Panc1 (cell line): ENCODE measurements at regions not wholly inside any gene's neighbourhood (a gene's known extent, or its start where the extent isn't known, plus 50 kb on each side); places are given as distances from the start of the nearest gene placed in this dataset.

Experiments used
- ATAC-seq: fragments of 200-7000 bp; cut with Tn5 transposase; 2 replicates; pipeline ENCODE4 v1.9.1; 2020; ENCODE audit warnings: mild to moderate bottlenecking, moderate library complexity
- BruUV-seq: library from RNA; stranded (reverse); fragments of 400-500 nt; replicated peaks from 2 replicates; lab custom pipeline; 2021; lab: Mats Ljungman, UMichigan
- CTCF ChIA-PET: fragments of 300-600 bp; sonication (Branson Sonifier 250); formaldehyde crosslinking; loops from one replicate; lab custom pipeline; 2022; ENCODE audit warnings: antibody characterized with exemption; lab: Charles Lee
- POLR2A ChIA-PET: fragments of 300-600 bp; sonication (Branson Sonifier 250); formaldehyde crosslinking; loops from one replicate; lab custom pipeline; 2022; ENCODE audit warnings: antibody characterized with exemption; lab: Charles Lee
- DNase-seq: peaks from one replicate; pipeline ENCODE4 v3.0.0-alpha.2; 2010; ENCODE audit warnings: low read depth, low spot score
- H3K27ac ChIP-seq: 2 replicates; pipeline ENCODE4 v1.5.1; 2011; ENCODE audit warnings: mild to moderate bottlenecking, low read length, inconsistent platforms
- H3K27me3 ChIP-seq: fragments of 200-500 bp; sonication (Bioruptor generic); 2 replicates; pipeline ENCODE4 v1.6.0; 2014; ENCODE audit warnings: low read length, inconsistent platforms; ENCODE audit not compliant: control insufficient read depth, insufficient read depth
- H3K36me3 ChIP-seq: fragments of 200-500 bp; sonication (Bioruptor generic); 2 replicates; pipeline ENCODE4 v1.5.1; 2014; ENCODE audit warnings: inconsistent platforms, mild to moderate bottlenecking, low read length, moderate library complexity; ENCODE audit not compliant: control insufficient read depth, insufficient read depth
- H3K4me1 ChIP-seq: 2 replicates; pipeline ENCODE4 v1.5.1; 2011; ENCODE audit warnings: inconsistent platforms, mild to moderate bottlenecking, low read length, moderate library complexity; ENCODE audit not compliant: control insufficient read depth, insufficient read depth
- H3K4me3 ChIP-seq, 2 experiments: 2 replicates each; pipeline ENCODE4 v1.5.1; 2011 to 2012; ENCODE audit warnings: low read depth in 2 of 2, low read length in 2 of 2, mild to moderate bottlenecking in 2 of 2, inconsistent platforms in 1 of 2, moderate library complexity in 1 of 2
- H3K9me3 ChIP-seq: fragments of 200-500 bp; sonication (Bioruptor generic); 2 replicates; pipeline ENCODE4 v1.5.1; 2014; ENCODE audit warnings: low read depth, mild to moderate bottlenecking, inconsistent platforms, low read length, moderate library complexity; ENCODE audit not compliant: control insufficient read depth, insufficient read depth
- CTCF ChIP-seq: fragments of 450-650 bp; IDR thresholded peaks from 2 replicates; pipeline ENCODE4 v1.5.1; 2017; ENCODE audit warnings: mild to moderate bottlenecking
- POLR2AphosphoS5 ChIP-seq: IDR thresholded peaks from 2 replicates; pipeline ENCODE4 v1.6.1; 2012; ENCODE audit warnings: mild to moderate bottlenecking, low read depth, low read length, moderate library complexity
- SIN3A ChIP-seq: IDR thresholded peaks from 2 replicates; pipeline ENCODE4 v1.6.1; 2012; ENCODE audit warnings: low read depth, mild to moderate bottlenecking, low read length, moderate library complexity, borderline replicate concordance; ENCODE audit not compliant: insufficient read depth
- TCF7L2 ChIP-seq: IDR thresholded peaks from 2 replicates; pipeline ENCODE4 v1.6.1; 2011; ENCODE audit warnings: mild to moderate bottlenecking, low read depth, low read length, inconsistent platforms
- in situ Hi-C: cut with HindIII; loops from 2 replicates; pipeline ENCODE4 v1.10.0; 2016; ENCODE audit warnings: low sequenced_read_pairs, low pct_unique_long_range_greater_than_20kb
- intact Hi-C: fragments of 100-400 bp; cut with micrococcal nuclease; formaldehyde crosslinking; loops from one replicate; pipeline ENCODE4 v1.10.0; 2022; ENCODE audit not compliant: unreplicated experiment
- TF ChIP-seq, protein P1 (sequence below), 2 experiments: IDR thresholded peaks; 2 replicates each; pipeline ENCODE4 v1.6.1; 2011 to 2012; ENCODE audit warnings: low read depth in 2 of 2, control low read depth in 1 of 2, low read length in 1 of 2, mild to moderate bottlenecking in 1 of 2, moderate library complexity in 1 of 2; ENCODE audit not compliant: insufficient read depth in 1 of 2

- Histone ChIP-seq H3K27me3 (0 out of 2 replicates have a peak, but pooled peaks cover 2% of the 10 kb centered on the region), H3K4me1 (no peaks in the 10 kb centered on the region), H3K9me3 (no peaks in the 10 kb centered on the region), H3K4me3 (no peak overlapping the region), H3K27ac (no peak overlapping the region), H3K36me3 (no peaks in the 10 kb centered on the region)
- in situ Hi-C loops (no loop called here), intact Hi-C loops (no loop called here)
- BruUV-seq, result no TSS peak
- ChIA-PET POLR2A (no interaction called here), CTCF (no interaction called here)
- DNase-seq (no peak), ATAC-seq (no peak)
- no peak for TF ChIP-seq TCF7L2
- no peak for TF ChIP-seq POLR2AphosphoS5
- TF ChIP-seq, protein P1, sequence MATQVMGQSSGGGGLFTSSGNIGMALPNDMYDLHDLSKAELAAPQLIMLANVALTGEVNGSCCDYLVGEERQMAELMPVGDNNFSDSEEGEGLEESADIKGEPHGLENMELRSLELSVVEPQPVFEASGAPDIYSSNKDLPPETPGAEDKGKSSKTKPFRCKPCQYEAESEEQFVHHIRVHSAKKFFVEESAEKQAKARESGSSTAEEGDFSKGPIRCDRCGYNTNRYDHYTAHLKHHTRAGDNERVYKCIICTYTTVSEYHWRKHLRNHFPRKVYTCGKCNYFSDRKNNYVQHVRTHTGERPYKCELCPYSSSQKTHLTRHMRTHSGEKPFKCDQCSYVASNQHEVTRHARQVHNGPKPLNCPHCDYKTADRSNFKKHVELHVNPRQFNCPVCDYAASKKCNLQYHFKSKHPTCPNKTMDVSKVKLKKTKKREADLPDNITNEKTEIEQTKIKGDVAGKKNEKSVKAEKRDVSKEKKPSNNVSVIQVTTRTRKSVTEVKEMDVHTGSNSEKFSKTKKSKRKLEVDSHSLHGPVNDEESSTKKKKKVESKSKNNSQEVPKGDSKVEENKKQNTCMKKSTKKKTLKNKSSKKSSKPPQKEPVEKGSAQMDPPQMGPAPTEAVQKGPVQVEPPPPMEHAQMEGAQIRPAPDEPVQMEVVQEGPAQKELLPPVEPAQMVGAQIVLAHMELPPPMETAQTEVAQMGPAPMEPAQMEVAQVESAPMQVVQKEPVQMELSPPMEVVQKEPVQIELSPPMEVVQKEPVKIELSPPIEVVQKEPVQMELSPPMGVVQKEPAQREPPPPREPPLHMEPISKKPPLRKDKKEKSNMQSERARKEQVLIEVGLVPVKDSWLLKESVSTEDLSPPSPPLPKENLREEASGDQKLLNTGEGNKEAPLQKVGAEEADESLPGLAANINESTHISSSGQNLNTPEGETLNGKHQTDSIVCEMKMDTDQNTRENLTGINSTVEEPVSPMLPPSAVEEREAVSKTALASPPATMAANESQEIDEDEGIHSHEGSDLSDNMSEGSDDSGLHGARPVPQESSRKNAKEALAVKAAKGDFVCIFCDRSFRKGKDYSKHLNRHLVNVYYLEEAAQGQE (IDR thresholded peaks at IDR 0.05; ENCODE audit: insufficient read depth in 1 of 2, low read depth in 2 of 2, low read length in 1 of 2), result no peak
- TF ChIP-seq CTCF, result no peak
- TF ChIP-seq SIN3A, result no peak
Measured at GRCh38 chr2:104654811-104655210, 199.1 kb upstream of the POU3F3 start.

DNA sequence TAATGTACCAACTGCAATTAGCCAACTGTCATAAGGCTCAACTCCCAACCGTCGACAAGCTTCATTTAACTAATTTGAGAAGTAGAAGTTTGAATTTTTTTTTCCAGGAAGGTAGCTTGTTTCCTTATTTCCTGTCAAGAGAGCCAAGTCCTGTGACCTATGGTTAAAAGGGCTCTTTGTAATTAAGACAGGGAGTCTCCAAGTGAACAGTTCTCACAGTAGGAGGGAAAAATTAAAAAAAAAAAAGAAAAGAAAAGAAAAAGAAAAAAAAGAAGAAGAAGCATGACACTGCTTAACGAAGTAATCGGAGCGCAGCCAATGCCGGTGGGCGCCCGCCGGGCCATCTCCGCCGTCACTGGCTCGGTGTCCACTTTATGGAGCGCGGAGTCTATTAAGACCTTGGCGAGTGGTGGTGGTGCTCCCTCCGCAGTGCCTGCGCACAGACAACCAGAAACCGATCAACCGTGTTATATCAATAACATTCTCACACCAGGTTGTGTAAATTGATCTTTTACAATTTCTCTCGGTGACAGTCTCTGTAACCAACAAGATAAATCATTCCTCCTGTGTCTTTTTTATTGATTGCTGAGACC is 197.2 kb upstream of the POU3F3 start:
- H3K27me3 ChIP-seq, result 0 out of 2 replicates have a peak, but pooled peaks cover 2% of the 10 kb centered on the region
- H3K27ac ChIP-seq, result no peak overlapping the region
- DNase-seq, result no peak
- CTCF ChIA-PET, result no interaction called here
- H3K4me1 ChIP-seq, result no peaks in the 10 kb centered on the region
- no peaks in the 10 kb centered on the region for H3K9me3 ChIP-seq
- ATAC-seq, result no peak
- no TSS peak for BruUV-seq
- H3K4me3 ChIP-seq, result no peak overlapping the region
- no peaks in the 10 kb centered on the region for H3K36me3 ChIP-seq
- intact Hi-C loops, result no loop called here
- in situ Hi-C loops, result no loop called here
- POLR2A ChIA-PET, result no interaction called here
- TF ChIP-seq SIN3A, result no peak
- no peak for TF ChIP-seq POLR2AphosphoS5
- TF ChIP-seq CTCF, result no peak
